Gastroesophageal sphincter (tissue), 3 donors: ENCODE measurements at regions not wholly inside any gene's neighbourhood (a gene's known extent, or its start where the extent isn't known, plus 50 kb on each side); places are given as distances from the start of the nearest gene placed in this dataset.

Experiments
- EP300 ChIP-seq: sonication (generic); formaldehyde crosslinking; IDR thresholded peaks from one replicate; pipeline ENCODE4 v1.6.1; 2017; ENCODE audit warnings: antibody characterized with exemption, mild to moderate bottlenecking
- POLR2A ChIP-seq, 2 donors: fragments of 450-650 bp; IDR thresholded peaks; one replicate each; pipeline ENCODE4 v1.6.1; 2017; ENCODE audit warnings: antibody characterized with exemption in 2 of 2, mild to moderate bottlenecking in 2 of 2, moderate library complexity in 1 of 2
- POLR2AphosphoS5 ChIP-seq: sonication (generic); formaldehyde crosslinking; IDR thresholded peaks from one replicate; pipeline ENCODE4 v1.6.1; 2017; ENCODE audit warnings: antibody characterized with exemption
- TF ChIP-seq, protein P1 (sequence below), 4 experiments: fragments of 200-600 bp in 2 of 4; fragments of 450-650 bp in 2 of 4; sonication (generic) in 1 of 4; IDR thresholded peaks; one replicate each; pipeline ENCODE4 v1.5.1; 2017 to 2019; ENCODE audit warnings: antibody characterized with exemption in 4 of 4, mild to moderate bottlenecking in 2 of 4, moderate library complexity in 2 of 4

DNA sequence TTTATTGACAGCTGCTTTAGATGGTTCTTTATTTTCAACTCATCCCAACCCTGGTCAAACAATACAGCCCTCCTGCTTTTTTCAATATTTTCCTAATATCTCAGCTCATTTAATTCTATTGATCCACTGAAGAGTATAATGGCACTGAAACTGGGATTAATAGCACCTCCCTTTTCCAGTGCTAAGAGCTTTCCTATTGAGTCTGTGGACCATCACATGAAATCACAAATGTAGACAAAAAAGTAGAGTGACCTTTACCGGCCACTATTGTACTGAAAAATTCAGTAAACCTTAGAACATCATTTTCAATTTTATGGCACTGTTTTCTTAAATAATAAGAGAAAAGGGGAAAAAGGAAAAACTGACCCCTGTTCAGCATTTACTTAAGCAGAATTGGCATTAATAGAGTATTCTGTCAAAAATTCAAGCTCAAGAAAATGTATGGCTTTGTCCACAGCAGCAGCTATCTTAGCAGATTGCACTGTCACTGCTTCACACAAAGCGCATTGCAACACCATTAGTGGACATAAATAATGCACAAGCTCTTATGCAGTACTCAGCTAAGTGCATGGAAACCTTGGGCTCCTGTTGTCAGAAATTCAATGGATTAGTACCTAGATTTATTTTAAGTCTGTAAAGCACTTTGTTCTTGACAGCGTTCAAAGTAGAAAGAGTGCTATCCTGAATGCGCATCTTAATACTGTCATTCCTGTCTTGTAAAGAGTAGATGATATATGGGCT is 851.0 kb upstream of the KLHL1 start:
- no peak for TF ChIP-seq POLR2A (IDR thresholded peaks at IDR 0.05)
- TF ChIP-seq, protein P1, sequence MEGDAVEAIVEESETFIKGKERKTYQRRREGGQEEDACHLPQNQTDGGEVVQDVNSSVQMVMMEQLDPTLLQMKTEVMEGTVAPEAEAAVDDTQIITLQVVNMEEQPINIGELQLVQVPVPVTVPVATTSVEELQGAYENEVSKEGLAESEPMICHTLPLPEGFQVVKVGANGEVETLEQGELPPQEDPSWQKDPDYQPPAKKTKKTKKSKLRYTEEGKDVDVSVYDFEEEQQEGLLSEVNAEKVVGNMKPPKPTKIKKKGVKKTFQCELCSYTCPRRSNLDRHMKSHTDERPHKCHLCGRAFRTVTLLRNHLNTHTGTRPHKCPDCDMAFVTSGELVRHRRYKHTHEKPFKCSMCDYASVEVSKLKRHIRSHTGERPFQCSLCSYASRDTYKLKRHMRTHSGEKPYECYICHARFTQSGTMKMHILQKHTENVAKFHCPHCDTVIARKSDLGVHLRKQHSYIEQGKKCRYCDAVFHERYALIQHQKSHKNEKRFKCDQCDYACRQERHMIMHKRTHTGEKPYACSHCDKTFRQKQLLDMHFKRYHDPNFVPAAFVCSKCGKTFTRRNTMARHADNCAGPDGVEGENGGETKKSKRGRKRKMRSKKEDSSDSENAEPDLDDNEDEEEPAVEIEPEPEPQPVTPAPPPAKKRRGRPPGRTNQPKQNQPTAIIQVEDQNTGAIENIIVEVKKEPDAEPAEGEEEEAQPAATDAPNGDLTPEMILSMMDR (IDR thresholded peaks at IDR 0.05), result no peak
- TF ChIP-seq EP300, result no peak
- TF ChIP-seq POLR2AphosphoS5, result no peak
